ENCODE measurements at regions not wholly inside any gene's neighbourhood (a gene's known extent, or its start where the extent isn't known, plus 50 kb on each side); places are given as distances from the start of the nearest gene placed in this dataset.

DNA sequence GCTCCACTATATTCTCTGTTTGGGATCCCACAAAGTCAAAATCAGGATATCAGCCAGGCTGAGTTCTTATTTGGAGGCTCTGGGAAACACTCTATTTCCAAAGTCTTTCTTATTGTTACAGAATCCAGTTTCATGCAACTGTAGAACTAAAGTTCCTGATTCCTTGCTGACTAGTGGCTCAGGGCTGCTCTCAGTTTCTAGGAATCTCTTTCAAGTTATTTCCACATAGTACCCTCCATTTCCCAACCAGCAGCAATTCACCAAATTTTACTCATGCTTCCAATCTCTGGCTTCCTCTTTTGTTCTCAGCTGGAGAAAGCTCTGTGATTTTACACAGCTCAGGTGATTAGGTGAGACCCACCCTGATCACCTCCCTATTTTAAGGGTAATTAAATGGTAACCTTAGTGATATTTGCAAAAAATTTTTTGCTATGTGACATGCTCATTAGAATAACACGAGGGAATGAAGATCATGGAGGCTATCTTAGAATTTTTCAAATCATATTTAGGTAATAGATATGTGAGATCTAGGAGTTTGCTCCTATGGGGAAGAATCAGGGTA is 794.9 kb upstream of the ARRDC3 start (continued):
- TF ChIP-seq, protein P1, sequence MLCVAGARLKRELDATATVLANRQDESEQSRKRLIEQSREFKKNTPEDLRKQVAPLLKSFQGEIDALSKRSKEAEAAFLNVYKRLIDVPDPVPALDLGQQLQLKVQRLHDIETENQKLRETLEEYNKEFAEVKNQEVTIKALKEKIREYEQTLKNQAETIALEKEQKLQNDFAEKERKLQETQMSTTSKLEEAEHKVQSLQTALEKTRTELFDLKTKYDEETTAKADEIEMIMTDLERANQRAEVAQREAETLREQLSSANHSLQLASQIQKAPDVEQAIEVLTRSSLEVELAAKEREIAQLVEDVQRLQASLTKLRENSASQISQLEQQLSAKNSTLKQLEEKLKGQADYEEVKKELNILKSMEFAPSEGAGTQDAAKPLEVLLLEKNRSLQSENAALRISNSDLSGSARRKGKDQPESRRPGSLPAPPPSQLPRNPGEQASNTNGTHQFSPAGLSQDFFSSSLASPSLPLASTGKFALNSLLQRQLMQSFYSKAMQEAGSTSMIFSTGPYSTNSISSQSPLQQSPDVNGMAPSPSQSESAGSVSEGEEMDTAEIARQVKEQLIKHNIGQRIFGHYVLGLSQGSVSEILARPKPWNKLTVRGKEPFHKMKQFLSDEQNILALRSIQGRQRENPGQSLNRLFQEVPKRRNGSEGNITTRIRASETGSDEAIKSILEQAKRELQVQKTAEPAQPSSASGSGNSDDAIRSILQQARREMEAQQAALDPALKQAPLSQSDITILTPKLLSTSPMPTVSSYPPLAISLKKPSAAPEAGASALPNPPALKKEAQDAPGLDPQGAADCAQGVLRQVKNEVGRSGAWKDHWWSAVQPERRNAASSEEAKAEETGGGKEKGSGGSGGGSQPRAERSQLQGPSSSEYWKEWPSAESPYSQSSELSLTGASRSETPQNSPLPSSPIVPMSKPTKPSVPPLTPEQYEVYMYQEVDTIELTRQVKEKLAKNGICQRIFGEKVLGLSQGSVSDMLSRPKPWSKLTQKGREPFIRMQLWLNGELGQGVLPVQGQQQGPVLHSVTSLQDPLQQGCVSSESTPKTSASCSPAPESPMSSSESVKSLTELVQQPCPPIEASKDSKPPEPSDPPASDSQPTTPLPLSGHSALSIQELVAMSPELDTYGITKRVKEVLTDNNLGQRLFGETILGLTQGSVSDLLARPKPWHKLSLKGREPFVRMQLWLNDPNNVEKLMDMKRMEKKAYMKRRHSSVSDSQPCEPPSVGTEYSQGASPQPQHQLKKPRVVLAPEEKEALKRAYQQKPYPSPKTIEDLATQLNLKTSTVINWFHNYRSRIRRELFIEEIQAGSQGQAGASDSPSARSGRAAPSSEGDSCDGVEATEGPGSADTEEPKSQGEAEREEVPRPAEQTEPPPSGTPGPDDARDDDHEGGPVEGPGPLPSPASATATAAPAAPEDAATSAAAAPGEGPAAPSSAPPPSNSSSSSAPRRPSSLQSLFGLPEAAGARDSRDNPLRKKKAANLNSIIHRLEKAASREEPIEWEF (IDR thresholded peaks at IDR 0.05; ENCODE audit: insufficient replicate concordance, low read depth, low read length) = no peak
- TF ChIP-seq, protein P2, sequence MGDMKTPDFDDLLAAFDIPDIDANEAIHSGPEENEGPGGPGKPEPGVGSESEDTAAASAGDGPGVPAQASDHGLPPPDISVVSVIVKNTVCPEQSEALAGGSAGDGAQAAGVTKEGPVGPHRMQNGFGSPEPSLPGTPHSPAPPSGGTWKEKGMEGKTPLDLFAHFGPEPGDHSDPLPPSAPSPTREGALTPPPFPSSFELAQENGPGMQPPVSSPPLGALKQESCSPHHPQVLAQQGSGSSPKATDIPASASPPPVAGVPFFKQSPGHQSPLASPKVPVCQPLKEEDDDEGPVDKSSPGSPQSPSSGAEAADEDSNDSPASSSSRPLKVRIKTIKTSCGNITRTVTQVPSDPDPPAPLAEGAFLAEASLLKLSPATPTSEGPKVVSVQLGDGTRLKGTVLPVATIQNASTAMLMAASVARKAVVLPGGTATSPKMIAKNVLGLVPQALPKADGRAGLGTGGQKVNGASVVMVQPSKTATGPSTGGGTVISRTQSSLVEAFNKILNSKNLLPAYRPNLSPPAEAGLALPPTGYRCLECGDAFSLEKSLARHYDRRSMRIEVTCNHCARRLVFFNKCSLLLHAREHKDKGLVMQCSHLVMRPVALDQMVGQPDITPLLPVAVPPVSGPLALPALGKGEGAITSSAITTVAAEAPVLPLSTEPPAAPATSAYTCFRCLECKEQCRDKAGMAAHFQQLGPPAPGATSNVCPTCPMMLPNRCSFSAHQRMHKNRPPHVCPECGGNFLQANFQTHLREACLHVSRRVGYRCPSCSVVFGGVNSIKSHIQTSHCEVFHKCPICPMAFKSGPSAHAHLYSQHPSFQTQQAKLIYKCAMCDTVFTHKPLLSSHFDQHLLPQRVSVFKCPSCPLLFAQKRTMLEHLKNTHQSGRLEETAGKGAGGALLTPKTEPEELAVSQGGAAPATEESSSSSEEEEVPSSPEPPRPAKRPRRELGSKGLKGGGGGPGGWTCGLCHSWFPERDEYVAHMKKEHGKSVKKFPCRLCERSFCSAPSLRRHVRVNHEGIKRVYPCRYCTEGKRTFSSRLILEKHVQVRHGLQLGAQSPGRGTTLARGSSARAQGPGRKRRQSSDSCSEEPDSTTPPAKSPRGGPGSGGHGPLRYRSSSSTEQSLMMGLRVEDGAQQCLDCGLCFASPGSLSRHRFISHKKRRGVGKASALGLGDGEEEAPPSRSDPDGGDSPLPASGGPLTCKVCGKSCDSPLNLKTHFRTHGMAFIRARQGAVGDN (IDR thresholded peaks at IDR 0.05) = no peak

DNA sequence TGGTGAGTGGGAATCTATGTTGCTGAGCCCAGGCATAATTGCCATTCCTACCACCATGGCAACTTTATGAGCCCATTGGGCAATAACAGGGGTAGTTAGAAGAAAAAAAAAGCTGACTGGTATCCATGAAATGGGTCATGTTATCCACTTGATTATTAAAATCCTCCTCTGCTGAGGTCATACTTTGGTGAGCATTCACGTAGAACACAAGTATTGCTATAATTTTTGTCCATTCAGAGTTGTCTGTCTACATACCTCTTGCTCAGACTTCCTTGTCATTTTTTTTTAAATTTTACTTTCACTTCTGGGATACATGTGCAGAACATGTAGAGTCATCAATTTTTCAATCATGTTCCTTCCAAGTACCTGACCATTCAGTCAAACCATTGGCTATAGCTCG is 780.8 kb upstream of the ARRDC3 start:
- Histone ChIP-seq H3K9me3 (replicated peaks; ENCODE audit: control insufficient read depth, insufficient read depth, low read length) (no peaks in the 10 kb centered on the region), H4K20me1 (ENCODE audit: control insufficient read depth, insufficient read depth) (no peaks in the 10 kb centered on the region), H3K9ac (ENCODE audit: control insufficient read depth, insufficient read depth, low read length) (no peak overlapping the region), H3K4me1 (ENCODE audit: control insufficient read depth, insufficient read depth, low read length) (no peaks in the 10 kb centered on the region), H3K36me3 (ENCODE audit: control insufficient read depth in 2 of 2, insufficient read depth in 2 of 2, low read length in 1 of 2) (no peaks in the 10 kb centered on the region), H3K4me3 (no peak overlapping the region), H2AFZ (ENCODE audit: control insufficient read depth, low read depth, low read length) (no peak overlapping the region), H3K79me2 (ENCODE audit: control insufficient read depth, insufficient read depth, low read length) (no peaks in the 10 kb centered on the region), H3K4me2 (ENCODE audit: control insufficient read depth, insufficient read depth) (no peak overlapping the region), H3K27ac (ENCODE audit: control insufficient read depth, insufficient read depth) (no peak overlapping the region), H3K27me3 (replicated peaks in 1 of 2; ENCODE audit: control insufficient read depth in 2 of 2, insufficient read depth in 2 of 2, low read length in 1 of 2) (no peaks in the 10 kb centered on the region)
- in situ Hi-C loops (cut with MboI) = no loop called here
- ChIA-PET CTCF (no interaction called here), RAD21 (ENCODE audit: unreplicated experiment) (no interaction called here), POLR2A (no interaction called here), SMC1A (ENCODE audit: uncharacterized antibody, unreplicated experiment) (no interaction called here)
- DNase-seq (ENCODE audit: low read depth, low spot score) (no peak), ATAC-seq (no peak), FAIRE-seq (no peak)
- intact Hi-C loops (cut with micrococcal nuclease; ENCODE audit: unreplicated experiment) = no loop called here
- WGBS (ENCODE audit: insufficient coverage, insufficient replicate concordance, low lambda C conversion rate, missing lambda C conversion rate) = 13% methylated on average over 2 of the region's 2 CpGs
- no TSS peak for BruUV-seq (replicated peaks)
- TF ChIP-seq CHD1 (IDR thresholded peaks at IDR 0.05; ENCODE audit: low read depth, low read length) (no peak), PKNOX1 (IDR thresholded peaks at IDR 0.05) (no peak), POU2F2 (IDR thresholded peaks at IDR 0.05; ENCODE audit: borderline replicate concordance, low read depth, low read length) (no peak), POLR2AphosphoS2 (IDR thresholded peaks at IDR 0.05; ENCODE audit: low read depth, low read length) (no peak)
- TF ChIP-seq, protein P3, sequence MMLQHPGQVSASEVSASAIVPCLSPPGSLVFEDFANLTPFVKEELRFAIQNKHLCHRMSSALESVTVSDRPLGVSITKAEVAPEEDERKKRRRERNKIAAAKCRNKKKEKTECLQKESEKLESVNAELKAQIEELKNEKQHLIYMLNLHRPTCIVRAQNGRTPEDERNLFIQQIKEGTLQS (IDR thresholded peaks at IDR 0.05; ENCODE audit: borderline replicate concordance, extremely low read depth, low read depth, low read length) = no peak

Measured in GM12878 (cell line).